Endothelial cell of umbilical vein (primary cell): ENCODE measurements at regions not wholly inside any gene's neighbourhood (a gene's known extent, or its start where the extent isn't known, plus 50 kb on each side); places are given as distances from the start of the nearest gene placed in this dataset.

Source experiments
- BruUV-seq: library from RNA; stranded (reverse); fragments of 400-500 nt; replicated peaks from 2 replicates; lab custom pipeline; 2021; lab: Mats Ljungman, UMichigan
- CTCF ChIA-PET: fragments of 300-600, 350-600 bp; sonication (Branson Sonifier 250); formaldehyde crosslinking; loops from one replicate; lab custom pipeline; 2021; ENCODE audit warnings: antibody characterized with exemption, inconsistent platforms; lab: Charles Lee
- POLR2A ChIA-PET: fragments of 300-600, 350-600 bp; sonication (Branson Sonifier 250); formaldehyde crosslinking; loops from one replicate; lab custom pipeline; 2021; ENCODE audit warnings: antibody characterized with exemption, inconsistent platforms; lab: Charles Lee
- DNase-seq: peaks from one replicate; pipeline ENCODE4 v3.0.0-alpha.2; 2011; ENCODE audit warnings: low read depth, low spot score
- FAIRE-seq: peaks from 2 replicates; lab custom pipeline; 2011; peaks lifted over from hg19 to GRCh38; lab: Jason Lieb, UNC
- H2AFZ ChIP-seq: 2 replicates; pipeline ENCODE4 v1.6.0; 2012; ENCODE audit warnings: low read depth, low read length, control low read depth, inconsistent platforms
- H3K27ac ChIP-seq: 2 replicates; pipeline ENCODE4 v1.5.1; 2011; ENCODE audit warnings: low read depth, mild to moderate bottlenecking, control low read depth, low read length, moderate library complexity; ENCODE audit not compliant: insufficient read depth
- H3K27me3 ChIP-seq, 2 experiments: 2 replicates each; pipeline versions ENCODE4 v1.6.0 to v1.6.1; 2011; ENCODE audit warnings: low read length in 2 of 2, mixed read lengths in 1 of 2; ENCODE audit not compliant: control insufficient read depth in 2 of 2, insufficient read depth in 2 of 2
- H3K36me3 ChIP-seq, 2 experiments: 2 replicates in 1 of 2; 3 replicates in 1 of 2; pipeline ENCODE4 v1.5.1; 2011; ENCODE audit warnings: low read length in 2 of 2, mild to moderate bottlenecking in 1 of 2, moderate library complexity in 1 of 2; ENCODE audit not compliant: control insufficient read depth in 2 of 2, insufficient read depth in 2 of 2; ENCODE audit errors: extremely low read depth in 1 of 2
- H3K4me1 ChIP-seq: 3 replicates; pipeline ENCODE4 v1.5.1; 2011; ENCODE audit warnings: mild to moderate bottlenecking, low read length; ENCODE audit not compliant: control insufficient read depth, insufficient read depth; ENCODE audit errors: extremely low read depth
- H3K4me2 ChIP-seq: 2 replicates; pipeline ENCODE4 v1.6.1; 2011; ENCODE audit warnings: low read length, control low read depth, mixed read lengths; ENCODE audit not compliant: insufficient read depth
- H3K4me3 ChIP-seq, 3 experiments: fragments of 200-600 bp in 1 of 3; sonication (generic), shearing (Covaris generic) in 1 of 3; replicated peaks in 1 of 3; 2 replicates each; pipeline ENCODE4 v1.5.1; 2011 to 2016; ENCODE audit warnings: control low read depth in 3 of 3, low read length in 3 of 3, mild to moderate bottlenecking in 2 of 3, inconsistent platforms in 1 of 3, low read depth in 1 of 3, moderate library complexity in 1 of 3; ENCODE audit not compliant: insufficient read depth in 1 of 3
- H3K79me2 ChIP-seq: 2 replicates; pipeline ENCODE4 v1.6.0; 2012; ENCODE audit warnings: low read length, inconsistent platforms; ENCODE audit not compliant: control insufficient read depth, insufficient read depth
- H3K9ac ChIP-seq: replicated peaks from 2 replicates; pipeline ENCODE3; 2011; ENCODE audit warnings: low read length, control low read depth; ENCODE audit not compliant: insufficient read depth; ENCODE audit errors: extremely low read depth
- H3K9me1 ChIP-seq: replicated peaks from 3 replicates; pipeline ENCODE4 v1.6.0; 2011; ENCODE audit warnings: mild to moderate bottlenecking, low read length; ENCODE audit not compliant: control insufficient read depth, insufficient read depth; ENCODE audit errors: extremely low read depth
- H3K9me3 ChIP-seq: replicated peaks from 2 replicates; pipeline ENCODE4 v1.5.1; 2012; ENCODE audit warnings: low read length, inconsistent platforms; ENCODE audit not compliant: control insufficient read depth, insufficient read depth
- H4K20me1 ChIP-seq: replicated peaks from 2 replicates; pipeline ENCODE3; 2011; ENCODE audit warnings: mild to moderate bottlenecking, low read length; ENCODE audit not compliant: control insufficient read depth, insufficient read depth; ENCODE audit errors: extremely low read depth
- EZH2 ChIP-seq: IDR thresholded peaks from 2 replicates; pipeline ENCODE4 v1.6.1; 2012; ENCODE audit warnings: borderline replicate concordance, low read depth, mild to moderate bottlenecking, moderate library complexity, low read length, inconsistent platforms; ENCODE audit not compliant: severe bottlenecking
- FOS ChIP-seq: IDR thresholded peaks from 2 replicates; pipeline ENCODE4 v1.6.1; 2011; ENCODE audit warnings: mild to moderate bottlenecking, low read length, moderate library complexity, borderline replicate concordance; ENCODE audit not compliant: insufficient read depth
- GATA2 ChIP-seq: IDR thresholded peaks from 2 replicates; pipeline ENCODE4 v1.7.0; 2011; ENCODE audit warnings: low read depth, mild to moderate bottlenecking, moderate library complexity, mixed read lengths, low read length; ENCODE audit not compliant: insufficient read length, insufficient read depth
- JUN ChIP-seq: IDR thresholded peaks from 2 replicates; pipeline ENCODE4 v1.6.1; 2011; ENCODE audit warnings: borderline replicate concordance, low read depth; ENCODE audit not compliant: insufficient read length, insufficient read depth
- MAX ChIP-seq: IDR thresholded peaks from 2 replicates; pipeline ENCODE4 v1.6.1; 2011; ENCODE audit not compliant: insufficient read depth, insufficient read length
- MYC ChIP-seq: IDR thresholded peaks from one replicate; pipeline ENCODE4 v1.6.1; 2011; ENCODE audit warnings: mild to moderate bottlenecking, low read depth, low read length
- POLR2A ChIP-seq: IDR thresholded peaks from 2 replicates; pipeline ENCODE4 v1.6.1; 2012; ENCODE audit warnings: low read depth, mild to moderate bottlenecking, control low read depth, low read length
- POLR2AphosphoS5 ChIP-seq: IDR thresholded peaks from 2 replicates; pipeline ENCODE4 v1.6.1; 2012; ENCODE audit warnings: low read depth, mild to moderate bottlenecking, control low read depth, low read length, moderate library complexity; ENCODE audit not compliant: insufficient read depth
- dilution Hi-C: fragments of 300-500 bp; cut with MboI; formaldehyde crosslinking; loops from one replicate; pipeline ENCODE4 v1.15.0; 2019; ENCODE audit warnings: low sequenced_read_pairs; ENCODE audit not compliant: extremely low pct_ligation_motif_present
- intact Hi-C: fragments of 100-400 bp; cut with micrococcal nuclease; formaldehyde crosslinking; loops from one replicate; pipeline ENCODE4 v1.10.0; 2022
- TF ChIP-seq, protein P1 (sequence below), 2 donors: IDR thresholded peaks; 1 replicate in 1 of 2; 2 replicates in 1 of 2; pipeline ENCODE4 v1.5.1; 2011; ENCODE audit warnings: low read length in 2 of 2, mild to moderate bottlenecking in 2 of 2, moderate library complexity in 2 of 2, control low read depth in 1 of 2, inconsistent platforms in 1 of 2, low read depth in 1 of 2; ENCODE audit not compliant: insufficient read depth in 1 of 2; ENCODE audit errors: extremely low read depth in 1 of 2

GRCh38 chr2:108092886-108093285, 106.6 kb downstream of the SLC5A7 start:
- CTCF ChIA-PET = no interaction called here
- TF ChIP-seq GATA2 (no peak), JUN (no peak), MAX (no peak)
- TF ChIP-seq, protein P1, sequence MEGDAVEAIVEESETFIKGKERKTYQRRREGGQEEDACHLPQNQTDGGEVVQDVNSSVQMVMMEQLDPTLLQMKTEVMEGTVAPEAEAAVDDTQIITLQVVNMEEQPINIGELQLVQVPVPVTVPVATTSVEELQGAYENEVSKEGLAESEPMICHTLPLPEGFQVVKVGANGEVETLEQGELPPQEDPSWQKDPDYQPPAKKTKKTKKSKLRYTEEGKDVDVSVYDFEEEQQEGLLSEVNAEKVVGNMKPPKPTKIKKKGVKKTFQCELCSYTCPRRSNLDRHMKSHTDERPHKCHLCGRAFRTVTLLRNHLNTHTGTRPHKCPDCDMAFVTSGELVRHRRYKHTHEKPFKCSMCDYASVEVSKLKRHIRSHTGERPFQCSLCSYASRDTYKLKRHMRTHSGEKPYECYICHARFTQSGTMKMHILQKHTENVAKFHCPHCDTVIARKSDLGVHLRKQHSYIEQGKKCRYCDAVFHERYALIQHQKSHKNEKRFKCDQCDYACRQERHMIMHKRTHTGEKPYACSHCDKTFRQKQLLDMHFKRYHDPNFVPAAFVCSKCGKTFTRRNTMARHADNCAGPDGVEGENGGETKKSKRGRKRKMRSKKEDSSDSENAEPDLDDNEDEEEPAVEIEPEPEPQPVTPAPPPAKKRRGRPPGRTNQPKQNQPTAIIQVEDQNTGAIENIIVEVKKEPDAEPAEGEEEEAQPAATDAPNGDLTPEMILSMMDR (IDR thresholded peaks at IDR 0.05; ENCODE audit: extremely low read depth in 1 of 2, insufficient read depth in 1 of 2, low read depth in 1 of 2, low read length in 2 of 2) = no peak
- intact Hi-C loops = no loop called here
- no peak overlapping the region for H3K4me2 ChIP-seq
- no peaks in the 10 kb centered on the region for H3K27me3 ChIP-seq
- H3K9me3 ChIP-seq = no peaks in the 10 kb centered on the region
- POLR2A ChIA-PET = no interaction called here
- no peak overlapping the region for H2AFZ ChIP-seq
- H3K4me1 ChIP-seq = no peaks in the 10 kb centered on the region
- no peaks in the 10 kb centered on the region for H3K36me3 ChIP-seq
- no peaks in the 10 kb centered on the region for H3K9me1 ChIP-seq
- no peak overlapping the region for H3K4me3 ChIP-seq
- DNase-seq (no peak), FAIRE-seq (no peak)
- no peaks in the 10 kb centered on the region for H4K20me1 ChIP-seq
- H3K79me2 ChIP-seq = no peaks in the 10 kb centered on the region
- H3K9ac ChIP-seq = no peak overlapping the region
- no peak overlapping the region for H3K27ac ChIP-seq
- dilution Hi-C loops = no loop called here
- BruUV-seq = no TSS peak

GRCh38 chr2:108101481-108101880, 115.2 kb downstream of the SLC5A7 start:
- dilution Hi-C loops = no loop called here
- Histone ChIP-seq H2AFZ (no peak overlapping the region), H4K20me1 (no peaks in the 10 kb centered on the region), H3K9me1 (no peaks in the 10 kb centered on the region), H3K9me3 (no peaks in the 10 kb centered on the region), H3K9ac (no peak overlapping the region), H3K4me2 (no peak overlapping the region), H3K79me2 (no peaks in the 10 kb centered on the region), H3K27ac (no peak overlapping the region), H3K4me1 (no peaks in the 10 kb centered on the region), H3K4me3 (no peak overlapping the region), H3K36me3 (no peaks in the 10 kb centered on the region), H3K27me3 (no peaks in the 10 kb centered on the region)
- intact Hi-C loops = no loop called here
- no peak for DNase-seq
- no peak for FAIRE-seq
- CTCF ChIA-PET = no interaction called here
- POLR2A ChIA-PET = no interaction called here
- BruUV-seq = no TSS peak
- TF ChIP-seq EZH2 = no peak
- TF ChIP-seq MYC = no peak
- TF ChIP-seq MAX = no peak
- TF ChIP-seq GATA2 = no peak
- no peak for TF ChIP-seq POLR2A
- TF ChIP-seq POLR2AphosphoS5 = no peak
- no peak for TF ChIP-seq JUN
- TF ChIP-seq, protein P1 (IDR thresholded peaks at IDR 0.05; ENCODE audit: extremely low read depth in 1 of 2, insufficient read depth in 1 of 2, low read depth in 1 of 2, low read length in 2 of 2) = no peak
- no peak for TF ChIP-seq FOS
